GM21360 (cell line): ENCODE measurements at regions not wholly inside any gene's neighbourhood (a gene's known extent, or its start where the extent isn't known, plus 50 kb on each side); places are given as distances from the start of the nearest gene placed in this dataset.
"Not testable (repeated sequence)": the region's sequence is repeated elsewhere in the genome, so short reads cannot be mapped to it uniquely, and the experiment has no call there.

Experiments
- ATAC-seq: cut with Tn5 transposase; IDR thresholded peaks from one replicate; pipeline ENCODE4 v1.9.1; 2021; ENCODE audit warnings: mild to moderate bottlenecking, moderate library complexity; ENCODE audit not compliant: unreplicated experiment

DNA sequence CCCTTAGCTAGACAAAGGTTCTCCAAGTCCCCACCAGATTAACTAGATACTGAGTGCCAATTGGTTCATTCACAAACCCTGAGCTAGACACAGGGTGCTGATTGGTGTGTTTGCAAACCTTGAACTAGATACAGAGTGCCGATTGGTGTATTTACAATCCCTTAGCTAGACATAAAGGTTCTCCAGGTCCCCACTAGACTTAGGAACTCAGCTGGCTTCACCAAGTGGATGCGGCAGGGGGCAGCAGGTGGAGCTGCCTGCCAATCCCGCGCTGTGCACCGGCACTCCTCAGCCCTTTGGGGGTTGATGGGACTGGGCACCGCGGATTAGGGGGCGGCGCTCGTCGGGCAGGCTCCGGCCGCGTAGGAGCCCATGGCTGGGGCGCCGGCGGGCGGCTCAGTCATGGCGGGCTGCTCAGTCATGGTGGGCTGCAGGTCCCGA is 157.6 kb downstream of the KLRB1 start:
- ATAC-seq = not testable (repeated sequence)

- ATAC-seq = not testable (repeated sequence)
These were observed 158.0 kb downstream of the KLRB1 start for GRCh38 chr12:9449657-9450126.

- ATAC-seq = no peak
These were observed 158.5 kb downstream of the KLRB1 start for GRCh38 chr12:9449181-9449580.

- ATAC-seq = not testable (repeated sequence)
These were observed 159.1 kb downstream of the KLRB1 start for GRCh38 chr12:9448648-9449047.

- ATAC-seq = peak; percentile 64
These were observed 159.7 kb downstream of the KLRB1 start for GRCh38 chr12:9447791-9448614.

DNA sequence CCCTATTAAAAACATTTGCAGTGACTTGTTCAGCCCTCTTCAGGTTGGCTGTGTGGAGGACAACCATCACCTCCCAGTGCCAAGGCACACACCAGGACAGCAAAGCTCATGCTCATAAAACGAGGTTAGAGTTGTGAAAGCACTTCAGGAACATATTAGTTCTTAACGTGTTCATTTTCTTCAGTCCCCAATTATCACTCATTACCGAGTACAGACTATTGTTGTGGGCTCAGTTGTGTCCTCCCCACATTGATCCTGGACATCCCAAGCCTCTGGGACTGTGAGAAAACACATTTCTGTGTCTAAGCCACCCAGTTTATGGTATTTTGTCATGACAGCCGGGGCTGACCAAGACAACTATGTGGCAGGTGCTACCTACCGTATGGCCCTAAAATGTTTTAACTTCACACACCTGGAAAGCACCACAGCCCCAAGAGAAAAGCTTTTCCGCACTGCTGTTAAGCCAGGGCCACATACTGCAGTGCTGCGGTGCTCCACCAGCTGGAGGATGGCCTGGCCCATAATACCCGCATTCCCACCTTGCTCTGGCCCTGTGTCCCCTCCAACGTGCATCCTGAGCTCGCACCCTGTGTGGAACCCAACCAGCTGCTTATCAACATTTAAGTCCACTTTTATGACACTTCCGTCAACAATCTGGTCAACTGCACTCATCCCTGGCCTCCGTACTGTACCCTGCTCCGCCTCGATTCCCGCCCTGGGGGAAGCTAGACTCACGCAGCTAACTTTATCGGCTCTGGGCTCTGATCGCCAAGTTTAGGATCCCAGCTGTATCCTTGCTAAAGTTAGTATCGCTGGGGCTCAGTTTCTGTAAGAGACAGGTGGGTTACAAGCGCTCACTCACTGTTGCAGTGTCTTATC is 160.6 kb downstream of the KLRB1 start:
- ATAC-seq = peak; percentile 16

DNA sequence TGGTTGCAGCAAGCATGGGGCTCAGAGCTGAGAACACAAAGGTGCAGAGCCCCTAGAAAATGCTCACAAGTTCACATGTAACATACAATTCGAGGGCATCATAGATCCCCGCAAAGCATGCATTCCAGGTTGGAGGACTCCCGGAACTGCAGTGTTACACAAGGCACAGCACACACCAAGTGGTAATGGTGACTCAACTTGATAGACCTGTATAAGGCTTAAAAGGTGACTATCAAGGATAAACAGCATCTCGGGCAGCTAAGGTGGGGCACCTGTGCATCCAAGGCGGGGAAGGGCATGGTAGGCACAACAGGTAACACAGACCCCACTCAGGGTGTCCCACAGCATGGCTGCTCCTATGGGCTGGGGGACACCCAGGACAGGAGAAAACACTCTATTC is 167.3 kb downstream of the KLRB1 start:
- not testable (repeated sequence) for ATAC-seq

DNA sequence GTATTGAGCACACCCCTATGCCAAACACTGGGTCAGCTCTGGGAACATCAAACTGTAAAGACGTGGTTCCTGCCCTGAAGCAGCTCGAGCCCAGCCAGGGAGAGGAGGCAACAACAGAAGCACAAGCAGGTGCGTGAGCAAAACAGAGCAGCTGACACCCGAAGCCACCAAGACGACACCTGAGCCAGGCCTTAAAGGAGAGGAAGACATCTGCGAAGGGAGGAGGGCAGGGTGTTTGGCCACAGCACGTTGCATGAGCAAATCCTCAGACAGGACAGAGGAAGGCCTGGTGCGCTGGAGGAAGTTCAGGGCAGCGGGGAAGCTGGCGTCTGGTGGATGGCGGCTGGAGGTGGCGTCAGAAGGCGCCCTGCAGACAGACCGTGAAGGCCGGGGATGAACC is 172.0 kb downstream of the KLRB1 start:
- ATAC-seq = not testable (repeated sequence)

DNA sequence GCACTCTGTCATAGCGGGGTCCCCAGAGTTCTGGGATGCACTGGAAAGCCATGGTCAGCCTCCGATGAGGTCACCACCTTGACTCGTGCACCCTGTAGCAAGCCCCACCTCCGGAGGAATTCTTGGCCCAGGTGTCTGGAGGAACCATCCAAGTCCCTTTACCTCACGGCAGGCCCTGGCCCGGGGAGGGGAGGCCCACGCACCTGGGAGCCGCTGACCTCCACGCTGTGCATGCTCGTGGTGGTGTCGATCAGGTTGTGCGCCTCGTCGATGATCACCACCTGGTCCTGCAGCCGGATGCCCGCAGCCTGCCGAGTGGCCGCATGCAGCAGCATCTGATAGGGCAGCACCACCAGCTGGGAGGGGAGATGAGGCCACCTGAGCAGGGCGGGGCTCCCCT is 177.3 kb downstream of the KLRB1 start:
- not testable (repeated sequence) for ATAC-seq

GRCh38 chr12:9428856-9429255 is 178.9 kb downstream of the KLRB1 start:
- ATAC-seq = not testable (repeated sequence)

DNA sequence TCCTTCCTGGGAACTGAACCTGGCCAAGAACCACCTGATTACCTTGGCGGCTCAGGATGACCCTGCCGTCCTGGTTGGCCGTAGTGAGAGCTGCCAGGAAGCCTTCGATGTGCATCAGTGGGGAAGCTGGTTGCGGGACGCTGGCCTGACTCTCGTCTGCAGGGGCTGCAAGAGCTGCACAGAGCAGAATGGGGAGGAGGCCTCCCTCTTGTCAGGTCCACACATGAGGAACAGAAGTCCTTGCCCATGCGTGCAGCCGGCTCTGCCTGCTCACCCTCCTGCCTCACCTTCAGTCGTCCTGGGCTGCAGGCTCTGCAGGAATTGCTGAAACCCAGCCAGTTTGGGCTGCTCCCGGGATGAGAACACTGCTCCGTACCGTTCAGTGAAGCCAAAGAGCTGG is 182.3 kb downstream of the KLRB1 start:
- not testable (repeated sequence) for ATAC-seq

DNA sequence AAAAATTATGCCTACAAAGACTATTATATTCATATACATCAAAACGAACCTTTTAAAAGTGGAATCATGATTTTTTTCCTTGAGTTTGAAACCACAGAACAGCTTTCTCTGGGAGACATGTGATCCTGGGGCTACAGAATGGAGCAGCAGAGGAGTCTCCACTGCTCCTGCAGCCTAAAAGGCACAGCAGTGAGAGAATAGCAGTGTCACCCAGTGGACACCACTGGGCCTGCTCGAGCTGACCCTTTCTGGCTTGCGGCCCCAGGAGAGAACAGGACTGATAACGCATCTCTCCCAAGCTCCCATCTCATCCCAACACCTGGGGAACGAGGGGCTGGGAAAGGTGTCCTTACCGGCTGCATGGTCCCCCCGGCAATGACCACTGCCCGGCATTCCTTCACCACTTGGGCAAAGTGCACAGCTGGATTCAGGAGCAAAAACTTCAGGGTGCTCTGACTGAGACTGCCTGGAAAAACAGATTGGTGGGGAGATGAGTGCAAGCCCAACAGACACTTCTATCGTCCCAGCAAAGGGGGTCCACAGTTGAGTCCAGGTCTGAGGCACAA is 183.5 kb downstream of the KLRB1 start:
- not testable (repeated sequence) for ATAC-seq

DNA sequence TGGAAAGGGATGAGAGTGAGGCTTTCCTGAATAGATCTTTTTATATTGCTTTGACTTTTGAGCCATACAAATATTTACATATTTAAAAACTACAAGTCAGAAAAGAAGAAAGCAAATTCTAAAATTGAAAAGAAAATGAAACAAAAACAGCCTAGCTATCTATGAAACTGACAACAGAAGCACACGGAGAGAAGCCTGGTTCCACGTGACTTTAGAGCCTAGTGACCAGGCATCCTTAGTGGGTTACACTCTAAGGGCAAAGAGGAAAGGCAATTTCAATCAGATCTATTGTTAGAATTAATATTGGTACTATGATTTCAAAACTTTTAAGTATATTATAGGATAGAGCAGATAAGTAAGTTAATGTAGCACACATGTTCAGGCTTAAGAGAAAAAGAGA is 185.0 kb downstream of the KLRB1 start:
- peak; percentile 62 for ATAC-seq

DNA sequence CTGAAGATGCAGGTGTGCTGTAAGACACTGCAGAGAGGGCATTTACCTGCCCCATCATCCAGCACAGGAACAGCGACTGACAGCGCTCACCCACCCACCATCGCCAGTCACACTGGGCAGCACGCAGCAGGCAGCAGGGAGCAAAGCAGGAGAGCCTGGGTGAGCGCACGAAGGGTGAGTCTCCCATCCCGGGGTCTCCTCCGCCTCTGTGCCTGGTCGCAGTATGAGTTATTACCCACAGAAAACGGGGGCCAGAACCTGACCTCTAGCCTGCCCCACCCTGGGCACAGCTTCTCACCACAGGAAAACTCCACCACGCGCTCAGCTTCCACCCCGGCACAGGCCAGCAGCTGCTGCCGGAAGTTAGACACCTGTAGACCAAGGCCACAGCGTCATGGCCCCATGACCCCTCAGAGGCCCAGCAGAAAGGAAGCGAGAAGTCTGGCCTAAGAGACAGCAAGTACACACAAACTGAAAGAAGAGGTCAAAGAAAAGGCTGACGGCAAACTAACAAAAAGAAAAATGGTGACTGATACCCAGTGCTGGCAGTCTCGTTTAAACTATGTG is 186.1 kb downstream of the KLRB1 start:
- ATAC-seq = not testable (repeated sequence)

DNA sequence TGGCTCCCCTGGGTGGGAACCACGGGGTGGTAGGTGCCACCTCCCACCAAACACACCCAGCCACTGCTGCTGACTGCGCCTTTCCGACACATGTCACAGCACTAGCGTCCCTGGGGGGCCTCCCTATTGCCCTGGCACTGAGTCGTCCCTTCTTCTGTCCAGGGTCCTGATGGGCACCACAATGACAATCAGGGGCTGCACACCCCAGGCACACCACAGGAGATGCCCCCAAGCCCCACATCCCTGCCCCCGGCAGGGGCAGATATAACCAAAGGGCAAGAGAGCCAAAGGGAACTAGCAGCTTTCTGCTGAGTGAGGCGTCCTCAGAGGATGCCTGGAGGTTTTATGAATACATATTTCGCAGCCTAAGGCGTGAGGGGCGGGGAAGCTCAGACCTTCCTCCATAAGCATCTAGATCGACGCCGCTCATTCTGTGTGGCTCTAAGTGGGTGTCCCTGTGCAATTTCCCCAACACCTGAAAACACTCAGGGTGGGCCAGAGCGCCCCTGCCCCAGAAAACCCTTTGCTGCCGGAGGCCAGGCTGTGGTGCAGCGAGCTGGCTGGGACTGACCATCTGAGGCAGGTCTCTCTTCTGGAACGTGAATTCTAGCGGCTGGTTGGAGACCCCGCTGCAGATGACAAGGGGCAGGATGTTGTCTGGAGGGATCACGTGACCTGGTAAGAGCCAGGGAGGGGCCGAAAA is 186.7 kb downstream of the KLRB1 start:
- ATAC-seq = not testable (repeated sequence)

GRCh38 chr12:9418669-9419041 is 189.1 kb downstream of the KLRB1 start:
- ATAC-seq = not testable (repeated sequence)

GRCh38 chr12:9417947-9418668 is 189.6 kb downstream of the KLRB1 start:
- ATAC-seq = not testable (repeated sequence)

DNA sequence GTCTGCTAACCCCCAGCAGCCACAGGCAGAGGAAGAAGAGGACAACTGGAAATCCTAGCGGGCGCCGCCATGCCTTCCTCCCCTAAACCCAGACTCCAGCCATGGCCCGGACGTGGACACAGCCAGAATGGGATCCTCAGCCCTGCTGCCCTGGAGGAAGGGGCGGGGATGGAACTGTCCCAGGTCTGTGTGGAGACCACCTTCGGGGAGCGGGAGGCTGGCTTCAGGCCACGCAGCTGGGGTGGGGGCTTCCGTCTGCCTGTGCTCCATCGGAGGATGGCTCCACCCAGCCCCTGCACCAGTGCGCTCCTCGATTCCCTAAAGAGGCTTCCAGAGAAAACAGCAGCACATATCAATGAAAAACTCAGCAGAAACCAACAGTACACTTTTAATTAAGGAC is 190.4 kb downstream of the KLRB1 start:
- ATAC-seq = not testable (repeated sequence)

DNA sequence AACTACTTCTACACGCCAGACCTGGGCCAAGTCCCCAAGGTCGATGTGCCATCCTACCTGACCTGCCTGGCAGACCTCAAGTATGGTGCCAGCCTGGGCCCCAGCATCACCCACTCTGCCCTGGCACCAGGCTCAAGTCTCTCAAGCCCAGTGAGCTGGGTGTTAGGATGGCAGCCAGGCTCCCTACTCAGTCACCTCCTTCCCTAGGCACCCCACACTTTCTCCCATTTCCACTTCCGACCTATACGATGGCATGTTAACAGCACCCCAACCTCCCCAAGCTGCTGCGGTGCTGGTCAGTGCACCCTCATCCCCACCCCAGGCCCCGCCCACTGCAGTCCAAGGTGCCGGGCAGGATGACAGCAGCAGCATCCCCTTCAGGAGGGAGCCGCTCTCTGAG is 191.4 kb downstream of the KLRB1 start:
- not testable (repeated sequence) for ATAC-seq

DNA sequence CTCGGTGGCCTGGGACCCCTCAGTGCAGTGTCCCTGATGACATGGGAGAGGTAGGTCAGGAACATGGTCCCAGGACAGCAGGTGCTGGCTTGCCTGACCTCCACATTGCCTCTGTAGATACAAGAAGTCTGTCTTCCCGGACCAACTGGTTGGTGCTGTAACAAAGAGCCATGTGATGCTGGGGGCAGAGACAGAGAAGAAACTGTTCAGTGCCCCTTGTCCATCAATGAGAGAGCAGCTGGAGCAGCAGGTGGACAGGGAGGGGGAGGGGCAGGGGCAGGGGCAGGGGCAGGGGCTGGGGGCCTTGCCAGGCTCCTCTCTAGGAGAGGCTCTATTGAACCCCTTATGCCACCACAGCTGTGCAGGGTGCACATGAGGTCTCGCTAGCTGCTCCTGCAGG is 191.8 kb downstream of the KLRB1 start:
- ATAC-seq = not testable (repeated sequence)
